ENCODE measurements at regions not wholly inside any gene's neighbourhood (a gene's known extent, or its start where the extent isn't known, plus 50 kb on each side); places are given as distances from the start of the nearest gene placed in this dataset.

GRCh38 chr3:25856902-25857518 is 67.1 kb downstream of the OXSM start:
- BruUV-seq (replicated peaks) = no TSS peak
- Histone ChIP-seq H4K20me1 (replicated peaks; ENCODE audit: control insufficient read depth, extremely low read depth, insufficient read depth, low read length) (no peaks in the 10 kb centered on the region), H3K4me3 (replicated peaks in 1 of 3; ENCODE audit: insufficient read depth in 1 of 3, low read depth in 1 of 3, low read length in 3 of 3) (no peak overlapping the region), H2AFZ (ENCODE audit: low read depth, low read length) (no peak overlapping the region), H3K9me1 (replicated peaks; ENCODE audit: control insufficient read depth, extremely low read depth, insufficient read depth, low read length) (no peaks in the 10 kb centered on the region), H3K79me2 (ENCODE audit: control insufficient read depth, insufficient read depth, low read length) (no peaks in the 10 kb centered on the region), H3K27me3 (ENCODE audit: control insufficient read depth in 2 of 2, insufficient read depth in 2 of 2, low read length in 2 of 2) (no peaks in the 10 kb centered on the region), H3K4me1 (ENCODE audit: control insufficient read depth, extremely low read depth, insufficient read depth, low read length) (peaks cover 18% of the 10 kb centered on the region), H3K9me3 (replicated peaks; ENCODE audit: control insufficient read depth, insufficient read depth, low read length) (no peaks in the 10 kb centered on the region), H3K4me2 (ENCODE audit: insufficient read depth, low read length) (no peak overlapping the region), H3K9ac (replicated peaks; ENCODE audit: extremely low read depth, insufficient read depth, low read length) (no peak overlapping the region), H3K36me3 (ENCODE audit: control insufficient read depth in 2 of 2, extremely low read depth in 1 of 2, insufficient read depth in 2 of 2, low read length in 2 of 2) (no peaks in the 10 kb centered on the region), H3K27ac (ENCODE audit: insufficient read depth, low read depth, low read length) (no peak overlapping the region)
- intact Hi-C loops (cut with micrococcal nuclease) = loop anchor here (1.0 to 5.0 kb wide), 5 partner anchors 67 to 1085 kb away; partner anchors contain the start of genes NGLY1, OXSM and TOP2B
- dilution Hi-C loops (cut with MboI; ENCODE audit: extremely low pct_ligation_motif_present, low sequenced_read_pairs) = no loop called here
- TF ChIP-seq JUN (IDR thresholded peaks at IDR 0.05; ENCODE audit: borderline replicate concordance, insufficient read depth, insufficient read length, low read depth) = no peak
- no peak for TF ChIP-seq FOS (IDR thresholded peaks at IDR 0.05; ENCODE audit: borderline replicate concordance, insufficient read depth, low read length)
- TF ChIP-seq, protein P1, sequence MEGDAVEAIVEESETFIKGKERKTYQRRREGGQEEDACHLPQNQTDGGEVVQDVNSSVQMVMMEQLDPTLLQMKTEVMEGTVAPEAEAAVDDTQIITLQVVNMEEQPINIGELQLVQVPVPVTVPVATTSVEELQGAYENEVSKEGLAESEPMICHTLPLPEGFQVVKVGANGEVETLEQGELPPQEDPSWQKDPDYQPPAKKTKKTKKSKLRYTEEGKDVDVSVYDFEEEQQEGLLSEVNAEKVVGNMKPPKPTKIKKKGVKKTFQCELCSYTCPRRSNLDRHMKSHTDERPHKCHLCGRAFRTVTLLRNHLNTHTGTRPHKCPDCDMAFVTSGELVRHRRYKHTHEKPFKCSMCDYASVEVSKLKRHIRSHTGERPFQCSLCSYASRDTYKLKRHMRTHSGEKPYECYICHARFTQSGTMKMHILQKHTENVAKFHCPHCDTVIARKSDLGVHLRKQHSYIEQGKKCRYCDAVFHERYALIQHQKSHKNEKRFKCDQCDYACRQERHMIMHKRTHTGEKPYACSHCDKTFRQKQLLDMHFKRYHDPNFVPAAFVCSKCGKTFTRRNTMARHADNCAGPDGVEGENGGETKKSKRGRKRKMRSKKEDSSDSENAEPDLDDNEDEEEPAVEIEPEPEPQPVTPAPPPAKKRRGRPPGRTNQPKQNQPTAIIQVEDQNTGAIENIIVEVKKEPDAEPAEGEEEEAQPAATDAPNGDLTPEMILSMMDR (IDR thresholded peaks at IDR 0.05; ENCODE audit: extremely low read depth in 1 of 2, insufficient read depth in 1 of 2, low read depth in 1 of 2, low read length in 2 of 2) = peak; percentile 52 to 68
- TF ChIP-seq EZH2 (IDR thresholded peaks at IDR 0.05; ENCODE audit: borderline replicate concordance, low read depth, low read length, severe bottlenecking) = no peak
- no peak for TF ChIP-seq POLR2AphosphoS5 (IDR thresholded peaks at IDR 0.05; ENCODE audit: insufficient read depth, low read depth, low read length)
- no peak for TF ChIP-seq POLR2A (IDR thresholded peaks at IDR 0.05; ENCODE audit: low read depth, low read length)
- TF ChIP-seq, protein P2, sequence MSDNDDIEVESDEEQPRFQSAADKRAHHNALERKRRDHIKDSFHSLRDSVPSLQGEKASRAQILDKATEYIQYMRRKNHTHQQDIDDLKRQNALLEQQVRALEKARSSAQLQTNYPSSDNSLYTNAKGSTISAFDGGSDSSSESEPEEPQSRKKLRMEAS (IDR thresholded peaks at IDR 0.05; ENCODE audit: insufficient read depth, insufficient read length) = no peak
- CTCF ChIA-PET = interaction anchor here (0.6 to 5.3 kb wide), 31 partner anchors 8 to 1277 kb away, joined by 3 to 254 read pairs (median 4); partner anchors contain the start of genes NGLY1 and OXSM
- peak; percentile 91 for FAIRE-seq
- POLR2A ChIA-PET = interaction anchor here (0.5 to 0.7 kb wide), 2 partner anchors 166 to 237 kb away, joined by 3 to 5 read pairs; no protein-coding TSS in a partner anchor
- DNase-seq (ENCODE audit: low read depth, low spot score) = peak; percentile 43

Measured in endothelial cell of umbilical vein (primary cell).